ENCODE measurements at regions not wholly inside any gene's neighbourhood (a gene's known extent, or its start where the extent isn't known, plus 50 kb on each side); places are given as distances from the start of the nearest gene placed in this dataset.
"Not testable (repeated sequence)": the region's sequence is repeated elsewhere in the genome, so short reads cannot be mapped to it uniquely, and the experiment has no call there.

DNA sequence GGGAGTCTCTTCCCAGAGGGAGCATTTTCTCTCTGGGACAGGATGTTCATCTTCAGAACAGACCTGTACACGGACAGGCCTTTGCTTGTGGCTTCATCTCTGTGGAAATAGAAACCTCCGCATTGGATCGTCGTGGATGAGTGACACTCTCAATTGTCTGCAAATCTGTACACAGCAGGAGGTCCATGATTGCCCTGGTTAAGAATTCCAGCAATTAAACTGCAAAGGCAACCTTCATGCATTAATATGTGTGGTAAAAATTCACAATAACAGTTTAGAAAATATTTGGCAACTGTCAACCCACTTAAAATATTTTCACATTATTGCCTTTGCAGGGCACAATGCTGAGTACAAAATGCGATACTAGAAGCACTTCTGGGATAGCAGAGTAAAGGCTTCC lies 149.8 kb upstream of the SFSWAP start:
- Histone ChIP-seq H3K79me1 (ENCODE audit: low read length) (no peaks in the 10 kb centered on the region), H3K27me3 (ENCODE audit: insufficient read depth, low read length, poor library complexity) (no peaks in the 10 kb centered on the region), H3K18ac (ENCODE audit: low read length) (no peak overlapping the region), H3K27ac (ENCODE audit: low read depth, low read length) (no peak overlapping the region), H3K9ac (ENCODE audit: low read length) (no peak overlapping the region), H2BK15ac (replicated peaks; ENCODE audit: low read depth) (no peak overlapping the region), H2BK120ac (ENCODE audit: low read depth, low read length) (no peak overlapping the region), H3K4ac (ENCODE audit: low read depth, low read length) (no peak overlapping the region), H2AK5ac (ENCODE audit: low read length) (no peak overlapping the region), H3K4me1 (ENCODE audit: control insufficient read depth, low read depth, low read length) (no peaks in the 10 kb centered on the region), H3K4me3 (ENCODE audit: low read length) (no peak overlapping the region), H3K4me2 (ENCODE audit: low read length) (no peak overlapping the region), H3K79me2 (ENCODE audit: control insufficient read depth, insufficient read depth, low read length) (no peaks in the 10 kb centered on the region), H3K56ac (ENCODE audit: low read length) (no peak overlapping the region), H2BK5ac (ENCODE audit: low read length) (no peak overlapping the region), H3K36me3 (ENCODE audit: control insufficient read depth, insufficient read depth, low read length) (no peaks in the 10 kb centered on the region), H4K8ac (ENCODE audit: low read depth, low read length) (no peak overlapping the region), H4K5ac (ENCODE audit: low read length) (no peak overlapping the region), H3K23ac (ENCODE audit: low read length) (no peak overlapping the region)
- no CpG with 5 or more reads among the region's 5 CpGs for WGBS (ENCODE audit: extremely low coverage, insufficient coverage, low lambda C conversion rate)
- peak; percentile 21 for DNase-seq

DNA sequence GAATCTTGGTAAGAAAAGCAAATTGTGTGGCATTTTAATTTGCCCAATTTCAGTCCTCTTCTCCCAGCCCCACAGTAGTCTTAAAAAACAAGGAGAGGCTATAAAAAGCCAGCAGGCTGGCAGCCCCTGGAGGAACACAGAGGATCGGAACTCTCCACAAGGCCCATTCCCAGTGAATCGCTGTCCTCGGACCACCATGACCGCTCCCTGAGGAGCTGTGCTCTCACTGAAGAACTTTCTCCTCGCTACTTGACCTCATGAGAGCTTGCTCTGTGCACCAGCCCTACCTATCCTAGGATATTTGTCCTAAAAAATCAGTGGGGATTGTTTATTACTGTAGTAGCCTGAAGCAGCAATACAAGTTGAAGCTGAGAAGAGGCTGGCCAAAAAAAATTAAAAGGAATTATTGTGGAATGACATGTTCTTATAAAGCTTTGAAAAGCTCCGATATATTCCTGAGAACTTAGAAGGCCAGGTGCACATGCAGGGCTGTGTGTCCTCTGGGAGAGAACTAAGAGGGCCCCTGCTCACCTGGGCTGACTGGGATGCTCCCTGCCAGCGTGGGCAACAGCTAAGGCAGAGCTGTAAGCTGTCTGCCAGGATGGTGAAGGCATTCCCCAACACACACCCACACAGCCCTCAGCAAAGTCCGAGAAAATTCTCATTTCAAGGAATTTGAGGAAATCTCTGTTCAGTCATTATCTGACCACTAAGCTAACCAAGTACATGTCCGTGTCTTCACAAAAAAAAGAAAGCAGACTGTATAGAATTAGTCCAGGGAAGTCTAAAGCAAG lies 148.8 kb upstream of the SFSWAP start:
- H3K79me1 ChIP-seq (ENCODE audit: low read length), result no peaks in the 10 kb centered on the region
- WGBS (ENCODE audit: extremely low coverage, insufficient coverage, low lambda C conversion rate), result no CpG with 5 or more reads among the region's 9 CpGs

DNA sequence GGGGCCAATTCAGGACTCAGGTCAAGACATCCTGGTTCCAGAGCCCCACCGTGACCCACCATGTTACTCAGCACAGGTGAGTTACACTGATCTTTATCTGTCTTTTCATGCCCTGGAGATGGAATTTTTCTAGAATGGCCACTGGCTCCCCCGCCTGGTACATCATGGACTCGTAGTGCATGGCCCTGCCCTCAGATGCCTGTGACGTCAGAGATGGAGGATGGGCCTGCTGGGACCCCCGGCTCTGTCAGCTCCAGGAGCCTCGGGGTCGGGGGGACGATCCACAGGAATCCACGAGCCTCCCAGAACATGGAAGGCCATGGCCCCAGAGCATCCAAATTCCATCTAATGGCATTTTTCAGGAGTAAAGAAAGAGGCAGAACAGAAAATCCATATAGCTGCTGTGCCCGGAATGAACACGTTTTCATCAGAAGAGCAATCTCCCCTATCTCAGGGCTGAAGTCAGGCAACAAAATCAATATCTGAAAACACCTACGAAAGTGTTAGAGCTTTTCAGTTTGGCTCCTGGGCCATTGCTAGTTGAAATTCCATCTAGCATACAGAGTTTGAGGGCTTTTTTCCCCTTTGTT lies 146.7 kb upstream of the SFSWAP start:
- H3K4me3 ChIP-seq (ENCODE audit: low read length); H3K4me2 ChIP-seq (ENCODE audit: low read length); H3K27ac ChIP-seq (ENCODE audit: low read depth, low read length); H3K56ac ChIP-seq (ENCODE audit: low read length); H3K9ac ChIP-seq (ENCODE audit: low read length); H3K4ac ChIP-seq (ENCODE audit: low read depth, low read length); H3K23ac ChIP-seq (ENCODE audit: low read length); H4K5ac ChIP-seq (ENCODE audit: low read length); H3K79me2 ChIP-seq (ENCODE audit: control insufficient read depth, insufficient read depth, low read length); H3K27me3 ChIP-seq (ENCODE audit: insufficient read depth, low read length, poor library complexity); H3K18ac ChIP-seq (ENCODE audit: low read length); H2AK5ac ChIP-seq (ENCODE audit: low read length); H2BK120ac ChIP-seq (ENCODE audit: low read depth, low read length); H3K4me1 ChIP-seq (ENCODE audit: control insufficient read depth, low read depth, low read length); H4K8ac ChIP-seq (ENCODE audit: low read depth, low read length); H3K36me3 ChIP-seq (ENCODE audit: control insufficient read depth, insufficient read depth, low read length); H2BK5ac ChIP-seq (ENCODE audit: low read length); H2BK15ac ChIP-seq (replicated peaks; ENCODE audit: low read depth); H3K79me1 ChIP-seq (ENCODE audit: low read length): not testable (repeated sequence)
- no CpG with 5 or more reads among the region's 12 CpGs for WGBS (ENCODE audit: extremely low coverage, insufficient coverage, low lambda C conversion rate)
- peak; percentile 15 for DNase-seq

More for the DNA sequence above, 148.8 kb upstream of the SFSWAP start:
- Histone ChIP-seq H3K4me2 (ENCODE audit: low read length) (no peak overlapping the region), H3K4me1 (ENCODE audit: control insufficient read depth, low read depth, low read length) (no peaks in the 10 kb centered on the region), H3K27ac (ENCODE audit: low read depth, low read length) (no peak overlapping the region), H2BK120ac (ENCODE audit: low read depth, low read length) (no peak overlapping the region), H3K27me3 (ENCODE audit: insufficient read depth, low read length, poor library complexity) (no peaks in the 10 kb centered on the region), H2BK5ac (ENCODE audit: low read length) (no peak overlapping the region), H3K4ac (ENCODE audit: low read depth, low read length) (no peak overlapping the region), H3K56ac (ENCODE audit: low read length) (no peak overlapping the region), H2AK5ac (ENCODE audit: low read length) (no peak overlapping the region), H3K18ac (ENCODE audit: low read length) (no peak overlapping the region), H3K79me2 (ENCODE audit: control insufficient read depth, insufficient read depth, low read length) (no peaks in the 10 kb centered on the region), H4K8ac (ENCODE audit: low read depth, low read length) (no peak overlapping the region), H2BK15ac (replicated peaks; ENCODE audit: low read depth) (no peak overlapping the region), H3K9ac (ENCODE audit: low read length) (no peak overlapping the region), H4K5ac (ENCODE audit: low read length) (no peak overlapping the region), H3K4me3 (ENCODE audit: low read length) (no peak overlapping the region), H3K36me3 (ENCODE audit: control insufficient read depth, insufficient read depth, low read length) (no peaks in the 10 kb centered on the region), H3K23ac (ENCODE audit: low read length) (no peak overlapping the region)
- DNase-seq, result no peak

DNA sequence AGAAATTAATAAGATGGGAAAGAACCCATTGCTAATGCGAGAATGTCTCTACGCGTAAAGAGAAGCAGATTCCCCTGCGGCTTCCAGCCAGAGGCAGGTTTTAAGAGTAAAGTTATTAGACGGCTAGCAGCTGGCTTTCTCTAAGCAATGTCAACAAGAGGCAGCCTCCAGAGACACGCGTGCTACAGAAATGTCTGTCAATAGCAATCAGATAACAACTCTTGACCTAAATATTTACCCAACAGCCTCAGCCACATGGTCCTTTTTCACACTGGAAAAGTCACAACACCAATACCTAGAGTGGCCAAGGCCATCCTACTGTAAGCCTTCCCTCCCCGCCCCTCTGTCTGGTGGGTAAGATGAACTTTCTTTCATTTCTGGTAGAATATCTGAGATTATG lies 146.0 kb upstream of the SFSWAP start:
- Histone ChIP-seq H3K9ac (ENCODE audit: low read length) (no peak overlapping the region), H3K79me2 (ENCODE audit: control insufficient read depth, insufficient read depth, low read length) (no peaks in the 10 kb centered on the region), H4K8ac (ENCODE audit: low read depth, low read length) (no peak overlapping the region), H3K4me2 (ENCODE audit: low read length) (no peak overlapping the region), H3K4me1 (ENCODE audit: control insufficient read depth, low read depth, low read length) (no peaks in the 10 kb centered on the region), H3K23ac (ENCODE audit: low read length) (no peak overlapping the region), H2BK5ac (ENCODE audit: low read length) (no peak overlapping the region), H3K4me3 (ENCODE audit: low read length) (no peak overlapping the region), H3K79me1 (ENCODE audit: low read length) (no peaks in the 10 kb centered on the region), H3K36me3 (ENCODE audit: control insufficient read depth, insufficient read depth, low read length) (no peaks in the 10 kb centered on the region), H3K56ac (ENCODE audit: low read length) (no peak overlapping the region), H3K27ac (ENCODE audit: low read depth, low read length) (no peak overlapping the region), H2BK120ac (ENCODE audit: low read depth, low read length) (no peak overlapping the region), H4K5ac (ENCODE audit: low read length) (no peak overlapping the region), H3K4ac (ENCODE audit: low read depth, low read length) (no peak overlapping the region), H3K27me3 (ENCODE audit: insufficient read depth, low read length, poor library complexity) (no peaks in the 10 kb centered on the region), H2BK15ac (replicated peaks; ENCODE audit: low read depth) (no peak overlapping the region), H2AK5ac (ENCODE audit: low read length) (no peak overlapping the region), H3K18ac (ENCODE audit: low read length) (no peak overlapping the region)
- WGBS (ENCODE audit: extremely low coverage, insufficient coverage, low lambda C conversion rate), result no CpG with 5 or more reads among the region's 8 CpGs
- no peak for DNase-seq

DNA sequence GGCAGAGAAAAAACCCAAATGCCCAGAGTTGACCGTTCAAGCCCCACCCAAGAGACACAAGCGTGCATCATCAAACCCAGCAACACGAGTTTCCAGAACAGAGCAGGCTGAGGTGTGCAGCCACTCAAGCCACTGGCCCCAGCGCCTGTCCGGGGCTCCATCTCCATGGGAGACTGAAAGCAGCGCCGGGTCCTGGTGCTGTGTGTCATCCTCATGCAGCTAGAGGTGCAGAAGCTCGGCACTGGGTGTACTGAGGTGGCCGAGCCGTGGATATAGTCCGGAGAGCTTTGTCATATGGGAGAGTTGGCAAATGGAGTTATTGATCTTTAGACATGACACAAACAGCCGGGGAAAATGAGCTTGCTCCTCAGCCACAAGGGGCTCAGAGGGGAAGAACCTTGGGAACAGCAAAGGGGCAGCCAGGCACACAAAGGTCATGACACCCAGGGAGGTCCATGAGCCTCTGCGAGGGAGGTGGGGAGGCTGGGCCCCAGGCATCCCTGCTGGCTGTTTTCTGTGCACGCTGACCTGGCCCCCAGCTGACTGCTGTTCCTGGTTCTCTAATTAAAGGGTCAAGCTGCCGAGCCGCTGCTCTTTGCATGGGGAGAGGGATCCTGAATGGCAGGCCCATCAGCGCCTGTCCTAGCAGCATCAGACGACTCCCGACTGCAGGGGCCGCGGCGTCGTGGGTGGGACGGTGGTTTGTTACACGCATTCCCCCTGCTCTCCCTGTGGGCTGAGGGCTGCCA lies 145.4 kb upstream of the SFSWAP start:
- Histone ChIP-seq H3K23ac (ENCODE audit: low read length) (no peak overlapping the region), H3K18ac (ENCODE audit: low read length) (no peak overlapping the region), H3K9ac (ENCODE audit: low read length) (no peak overlapping the region), H2BK15ac (replicated peaks; ENCODE audit: low read depth) (no peak overlapping the region), H3K79me1 (ENCODE audit: low read length) (no peaks in the 10 kb centered on the region), H3K4me3 (ENCODE audit: low read length) (no peak overlapping the region), H3K4me2 (ENCODE audit: low read length) (no peak overlapping the region), H3K56ac (ENCODE audit: low read length) (no peak overlapping the region), H3K79me2 (ENCODE audit: control insufficient read depth, insufficient read depth, low read length) (no peaks in the 10 kb centered on the region), H3K27ac (ENCODE audit: low read depth, low read length) (no peak overlapping the region), H2AK5ac (ENCODE audit: low read length) (no peak overlapping the region), H3K4ac (ENCODE audit: low read depth, low read length) (no peak overlapping the region), H3K27me3 (ENCODE audit: insufficient read depth, low read length, poor library complexity) (no peaks in the 10 kb centered on the region), H3K4me1 (ENCODE audit: control insufficient read depth, low read depth, low read length) (no peaks in the 10 kb centered on the region), H2BK5ac (ENCODE audit: low read length) (no peak overlapping the region), H4K8ac (ENCODE audit: low read depth, low read length) (no peak overlapping the region), H2BK120ac (ENCODE audit: low read depth, low read length) (no peak overlapping the region), H3K36me3 (ENCODE audit: control insufficient read depth, insufficient read depth, low read length) (no peaks in the 10 kb centered on the region), H4K5ac (ENCODE audit: low read length) (no peak overlapping the region)
- WGBS (ENCODE audit: extremely low coverage, insufficient coverage, low lambda C conversion rate), result no CpG with 5 or more reads among the region's 25 CpGs
- no peak for DNase-seq

Data from mesendoderm (in vitro differentiated cells).